Sigmoid colon (tissue), 6 donors: ENCODE measurements at regions not wholly inside any gene's neighbourhood (a gene's known extent, or its start where the extent isn't known, plus 50 kb on each side); places are given as distances from the start of the nearest gene placed in this dataset.
"Not testable (repeated sequence)": the region's sequence is repeated elsewhere in the genome, so short reads cannot be mapped to it uniquely, and the experiment has no call there.

Experiments used
- DNase-seq: peaks from one replicate; pipeline ENCODE4 v3.0.0-alpha.2; 2019
- H3K27ac ChIP-seq, 4 donors: fragments of 200-600 bp; sonication (generic); one replicate each; pipeline ENCODE4 v1.5.1; 2016 to 2019; ENCODE audit warnings: mild to moderate bottlenecking in 1 of 4
- H3K27me3 ChIP-seq, 3 donors: fragments of 200-600 bp; sonication (generic); one replicate each; pipeline ENCODE4 v1.5.1; 2019; ENCODE audit warnings: mild to moderate bottlenecking in 1 of 3
- H3K36me3 ChIP-seq, 4 donors: fragments of 200-600 bp; sonication (generic); one replicate each; pipeline ENCODE4 v1.5.1; 2016 to 2019
- H3K4me1 ChIP-seq, 4 donors: fragments of 200-600 bp; sonication (generic); one replicate each; pipeline ENCODE4 v1.5.1; 2017 to 2019
- H3K4me3 ChIP-seq, 4 donors: fragments of 200-600 bp; sonication (generic); one replicate each; pipeline ENCODE4 v1.5.1; 2017 to 2019; ENCODE audit warnings: mild to moderate bottlenecking in 2 of 4, moderate library complexity in 1 of 4
- H3K9me3 ChIP-seq, 4 donors: fragments of 200-600 bp in 3 of 4; sonication (generic) in 3 of 4; one replicate each; pipeline versions ENCODE4 v1.5.1 to v1.6.1; 2013 to 2019
- EP300 ChIP-seq, 4 donors: sonication (generic); formaldehyde crosslinking; IDR thresholded peaks; one replicate each; pipeline ENCODE4 v1.6.1; 2017; ENCODE audit warnings: antibody characterized with exemption in 4 of 4
- POLR2A ChIP-seq, 2 donors: fragments of 450-650 bp; IDR thresholded peaks; one replicate each; pipeline ENCODE4 v1.6.1; 2016; ENCODE audit warnings: antibody characterized with exemption in 2 of 2, mild to moderate bottlenecking in 2 of 2, moderate library complexity in 2 of 2
- POLR2AphosphoS5 ChIP-seq, 4 donors: sonication (generic); formaldehyde crosslinking; IDR thresholded peaks; one replicate each; pipeline ENCODE4 v1.6.1; 2017; ENCODE audit warnings: antibody characterized with exemption in 4 of 4
- WGBS, 2 donors: extraction: QIAGEN DNeasy Blood & Tissue Kit; methylation state at CpG; one replicate each; pipeline ENCODE4 v1.1.7; 2013; 5-methylcytosine and 5-hydroxymethylcytosine counted together
- intact Hi-C: fragments of 100-400 bp; cut with DNase I; formaldehyde crosslinking; loops from one replicate; pipeline ENCODE4 v1.15.1; 2023
- TF ChIP-seq, protein P1 (sequence below), 4 experiments: fragments of 450-650 bp in 3 of 4; fragments of 200-600 bp in 1 of 4; IDR thresholded peaks; one replicate each; pipeline ENCODE4 v1.5.1; 2016 to 2019; ENCODE audit warnings: antibody characterized with exemption in 4 of 4, mild to moderate bottlenecking in 3 of 4, moderate library complexity in 2 of 4
- donor health status: healthy with polysubstance abuse.
- donor health status: healthy.

DNA sequence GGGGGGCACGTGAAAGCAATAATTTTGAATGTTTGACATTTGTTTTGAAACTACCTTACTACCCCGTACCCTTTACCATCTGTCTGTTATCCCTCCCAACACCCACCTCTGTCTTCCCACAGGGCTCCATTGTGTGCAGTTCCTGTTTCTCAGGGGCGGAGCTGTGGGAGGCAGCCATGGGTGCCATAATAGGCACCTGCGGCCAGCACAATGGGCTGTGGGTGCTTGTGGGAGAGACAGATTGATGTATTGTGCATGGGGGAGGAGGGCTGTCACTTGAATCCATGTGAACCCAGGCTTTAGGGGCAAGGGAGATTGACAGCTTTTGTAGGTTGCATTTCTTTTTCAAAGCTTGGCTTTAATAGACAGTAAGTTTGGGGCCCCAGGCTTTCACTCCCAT, 122.6 kb upstream of the CXorf66 start:
- intact Hi-C loops: no loop called here
- Histone ChIP-seq H3K4me1 (peaks cover 0 to 6% (median 5%) of the 10 kb centered on the region in 4 donors), H3K27ac (no peak overlapping the region), H3K4me3 (no peak overlapping the region), H3K36me3 (no peaks in the 10 kb centered on the region), H3K9me3 (no peaks in the 10 kb centered on the region), H3K27me3 (no peaks in the 10 kb centered on the region)
- TF ChIP-seq EP300 (IDR thresholded peaks at IDR 0.05) (no peak), POLR2A (IDR thresholded peaks at IDR 0.05) (no peak), POLR2AphosphoS5 (IDR thresholded peaks at IDR 0.05) (no peak)
- TF ChIP-seq, protein P1, sequence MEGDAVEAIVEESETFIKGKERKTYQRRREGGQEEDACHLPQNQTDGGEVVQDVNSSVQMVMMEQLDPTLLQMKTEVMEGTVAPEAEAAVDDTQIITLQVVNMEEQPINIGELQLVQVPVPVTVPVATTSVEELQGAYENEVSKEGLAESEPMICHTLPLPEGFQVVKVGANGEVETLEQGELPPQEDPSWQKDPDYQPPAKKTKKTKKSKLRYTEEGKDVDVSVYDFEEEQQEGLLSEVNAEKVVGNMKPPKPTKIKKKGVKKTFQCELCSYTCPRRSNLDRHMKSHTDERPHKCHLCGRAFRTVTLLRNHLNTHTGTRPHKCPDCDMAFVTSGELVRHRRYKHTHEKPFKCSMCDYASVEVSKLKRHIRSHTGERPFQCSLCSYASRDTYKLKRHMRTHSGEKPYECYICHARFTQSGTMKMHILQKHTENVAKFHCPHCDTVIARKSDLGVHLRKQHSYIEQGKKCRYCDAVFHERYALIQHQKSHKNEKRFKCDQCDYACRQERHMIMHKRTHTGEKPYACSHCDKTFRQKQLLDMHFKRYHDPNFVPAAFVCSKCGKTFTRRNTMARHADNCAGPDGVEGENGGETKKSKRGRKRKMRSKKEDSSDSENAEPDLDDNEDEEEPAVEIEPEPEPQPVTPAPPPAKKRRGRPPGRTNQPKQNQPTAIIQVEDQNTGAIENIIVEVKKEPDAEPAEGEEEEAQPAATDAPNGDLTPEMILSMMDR (IDR thresholded peaks at IDR 0.05): no peak
- WGBS, 2 donors: 16 to 42% methylated on average over 4 of the region's 4 CpGs
- DNase-seq: no peak

DNA sequence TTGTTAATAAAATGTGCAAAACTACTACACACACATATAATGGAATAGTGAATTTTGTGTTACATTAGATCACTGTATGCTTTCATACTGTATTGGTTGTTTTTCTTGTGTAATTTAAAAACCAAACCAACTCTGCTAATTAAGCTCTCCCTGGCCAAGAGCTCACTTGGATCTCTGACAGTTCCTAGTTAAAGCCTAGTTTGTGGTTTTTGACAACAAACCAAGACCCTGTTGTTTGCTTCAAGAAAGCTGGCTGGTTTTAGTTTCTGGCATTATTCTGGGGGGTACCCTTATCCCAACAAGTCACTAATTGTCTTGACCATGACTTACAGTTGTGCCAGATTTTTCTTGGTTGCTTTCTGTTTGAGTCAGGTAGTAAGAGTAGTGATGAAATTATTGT, 121.4 kb upstream of the CXorf66 start:
- H3K36me3 ChIP-seq: no peaks in the 10 kb centered on the region
- no peak for TF ChIP-seq POLR2A (IDR thresholded peaks at IDR 0.05)
- TF ChIP-seq, protein P1 (IDR thresholded peaks at IDR 0.05): no peak
- no peak for TF ChIP-seq EP300 (IDR thresholded peaks at IDR 0.05)
- TF ChIP-seq POLR2AphosphoS5 (IDR thresholded peaks at IDR 0.05): no peak
- no peak overlapping the region for H3K4me3 ChIP-seq

DNA sequence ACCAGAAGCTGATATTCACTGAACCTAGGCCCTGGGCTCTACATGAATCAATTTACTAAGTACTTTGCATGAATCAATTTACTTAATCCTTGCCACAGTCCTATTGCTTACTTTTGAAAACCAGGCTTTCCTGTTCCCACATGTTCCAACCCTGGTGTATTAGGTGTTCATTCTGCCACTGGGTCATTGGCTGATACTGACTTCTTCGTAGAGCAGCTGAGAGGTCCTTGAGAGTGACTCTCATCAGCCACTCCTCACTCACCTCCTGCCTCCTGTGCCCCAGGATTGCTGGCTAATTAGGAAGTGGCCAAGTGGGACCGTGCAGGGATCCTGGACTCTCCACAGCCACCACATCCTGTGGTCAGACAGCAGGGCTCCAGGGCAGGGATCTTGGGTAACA, 109.5 kb upstream of the CXorf66 start:
- H3K4me3 ChIP-seq, H3K4me1 ChIP-seq, H3K36me3 ChIP-seq, DNase-seq, H3K27ac ChIP-seq, intact Hi-C loops, H3K9me3 ChIP-seq, H3K27me3 ChIP-seq: not testable (repeated sequence)
- no CpG with 5 or more reads among the region's 2 CpGs for WGBS, 2 donors

More for the DNA sequence above, 121.4 kb upstream of the CXorf66 start:
- peaks cover 0 to 2% (median 1%) of the 10 kb centered on the region in 4 donors for H3K4me1 ChIP-seq
- no peaks in the 10 kb centered on the region for H3K9me3 ChIP-seq
- H3K27ac ChIP-seq: no peak overlapping the region
- intact Hi-C loops: no loop called here
- no peak for DNase-seq
- H3K27me3 ChIP-seq: no peaks in the 10 kb centered on the region

DNA sequence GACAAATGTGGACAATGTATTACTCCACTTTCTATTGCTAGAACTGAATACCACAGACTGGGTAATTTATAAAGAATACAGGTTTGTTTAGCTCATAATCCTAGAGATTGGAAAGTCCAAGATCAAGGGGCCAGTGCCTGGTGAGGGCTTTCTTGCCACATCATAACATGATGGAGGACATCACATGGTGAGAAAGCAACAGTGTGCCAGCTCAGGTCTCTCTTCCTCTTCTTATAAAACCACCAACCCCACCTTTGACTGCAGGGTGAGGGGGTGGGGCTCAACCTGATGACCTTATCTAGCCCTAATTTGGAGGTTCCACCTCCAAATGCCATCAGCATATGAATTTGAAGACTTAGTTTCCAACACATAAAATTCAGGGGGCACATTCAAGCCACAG, 105.7 kb upstream of the CXorf66 start:
- H3K4me1 ChIP-seq: no peaks in the 10 kb centered on the region
- H3K27me3 ChIP-seq: no peaks in the 10 kb centered on the region
- H3K9me3 ChIP-seq: no peaks in the 10 kb centered on the region
- no peak for DNase-seq
- H3K36me3 ChIP-seq: no peaks in the 10 kb centered on the region
- no peak for TF ChIP-seq POLR2AphosphoS5 (IDR thresholded peaks at IDR 0.05)
- no peak for TF ChIP-seq EP300 (IDR thresholded peaks at IDR 0.05)
- TF ChIP-seq POLR2A (IDR thresholded peaks at IDR 0.05): no peak
- TF ChIP-seq, protein P1 (IDR thresholded peaks at IDR 0.05): no peak
- intact Hi-C loops: no loop called here
- H3K4me3 ChIP-seq: no peak overlapping the region
- H3K27ac ChIP-seq: no peak overlapping the region

DNA sequence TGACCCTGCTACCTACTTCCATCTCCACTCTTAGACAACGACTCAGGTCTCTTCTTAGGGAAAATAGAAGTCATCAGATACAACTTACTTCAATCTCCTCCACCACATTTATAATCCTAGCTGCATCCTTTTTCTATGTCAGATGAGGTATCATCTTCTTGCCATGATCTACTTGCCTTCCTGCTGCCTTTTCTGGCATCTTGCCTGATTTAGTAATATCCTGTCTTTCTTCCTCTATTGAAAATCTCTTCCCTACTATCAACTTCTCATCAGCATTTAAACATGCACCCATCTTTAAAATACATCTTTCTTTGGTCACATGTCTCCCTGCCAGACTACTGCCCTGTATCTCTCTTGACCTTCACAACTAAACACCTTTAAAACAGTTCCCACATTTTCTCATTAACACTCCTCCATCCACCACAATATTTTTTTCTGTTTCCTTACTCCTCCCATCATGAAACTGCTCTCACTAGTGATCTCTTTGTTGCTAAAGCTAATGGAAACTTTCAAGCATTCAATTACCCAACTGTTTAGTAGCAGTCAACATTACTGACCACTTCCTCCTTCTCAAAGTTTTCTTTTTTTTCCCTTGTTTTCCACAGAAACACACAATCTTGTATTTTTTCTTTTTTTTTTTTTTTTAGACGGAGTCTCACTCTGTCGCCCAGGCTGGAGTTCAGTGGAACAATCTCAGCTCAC, 100.8 kb upstream of the CXorf66 start:
- intact Hi-C loops: no loop called here
- TF ChIP-seq POLR2AphosphoS5 (IDR thresholded peaks at IDR 0.05) (no peak), EP300 (IDR thresholded peaks at IDR 0.05) (no peak), POLR2A (IDR thresholded peaks at IDR 0.05) (no peak)
- TF ChIP-seq, protein P1 (IDR thresholded peaks at IDR 0.05): no peak
- no peaks in the 10 kb centered on the region for H3K27me3 ChIP-seq
- H3K27ac ChIP-seq: no peak overlapping the region
- H3K9me3 ChIP-seq: no peaks in the 10 kb centered on the region
- no peaks in the 10 kb centered on the region for H3K36me3 ChIP-seq
- no peak for DNase-seq
- no peak overlapping the region for H3K4me3 ChIP-seq
- 68 to 75% methylated on average over 3 of the region's 3 CpGs for WGBS, 2 donors
- H3K4me1 ChIP-seq: no peaks in the 10 kb centered on the region
